PC-9 (cell line): ENCODE measurements at regions not wholly inside any gene's neighbourhood (a gene's known extent, or its start where the extent isn't known, plus 50 kb on each side); places are given as distances from the start of the nearest gene placed in this dataset.

Experiments
- CTCF ChIP-seq: fragments of 200-600 bp; sonication (generic); conservative IDR thresholded peaks from 2 replicates; pipeline ENCODE4 v1.6.1; 2017; ENCODE audit warnings: mixed run types, antibody characterized with exemption, mild to moderate bottlenecking, moderate library complexity
- EZH2 ChIP-seq: fragments of 200-600 bp; sonication (generic); IDR thresholded peaks from 2 replicates; pipeline ENCODE4 v1.8.0; 2017; ENCODE audit warnings: antibody characterized with exemption, low read depth

- TF ChIP-seq CTCF, result no peak
- TF ChIP-seq EZH2, result no peak
Observed at GRCh38 chr11:116644941-116645305, 127.9 kb downstream of the BUD13 start.
